ENCODE measurements at regions not wholly inside any gene's neighbourhood (a gene's known extent, or its start where the extent isn't known, plus 50 kb on each side); places are given as distances from the start of the nearest gene placed in this dataset.

DNA sequence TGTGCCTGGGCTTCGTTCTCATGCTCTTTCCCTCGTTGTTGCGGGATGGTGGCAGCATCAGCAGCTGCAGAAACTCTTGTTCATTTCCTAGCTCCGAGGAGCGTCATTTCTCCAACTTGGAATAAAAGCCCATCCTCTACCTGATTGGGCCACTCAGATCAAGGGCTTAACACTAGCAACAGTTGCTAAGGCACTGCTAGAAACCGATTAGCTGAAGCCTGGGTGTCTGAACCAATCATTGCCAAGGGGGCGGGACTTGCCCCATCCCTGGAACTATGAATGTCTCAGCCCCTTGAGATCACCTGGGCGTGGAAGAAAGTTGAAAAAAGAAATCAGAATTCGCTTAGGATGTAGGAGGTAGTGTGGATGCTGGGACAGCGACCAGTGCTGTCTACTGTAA lies 145.3 kb downstream of the FOXL1 start:
- TF ChIP-seq GATA2 (IDR thresholded peaks at IDR 0.05; ENCODE audit: low read depth, low read length): no peak
- TF ChIP-seq GATA3 (IDR thresholded peaks at IDR 0.05; ENCODE audit: low read depth, low read length): no peak
